ENCODE measurements at regions not wholly inside any gene's neighbourhood (a gene's known extent, or its start where the extent isn't known, plus 50 kb on each side); places are given as distances from the start of the nearest gene placed in this dataset.

GRCh38 chr20:52434041-52434425, 242.5 kb upstream of the ZFP64 start:
- no peaks in the 10 kb centered on the region for H3K36me3 ChIP-seq
- H3K4me1 ChIP-seq = no peaks in the 10 kb centered on the region
- no peak for DNase-seq

GRCh38 chr20:52433326-52434040, 241.9 kb upstream of the ZFP64 start:
- no peak overlapping the region for H3K4me3 ChIP-seq
- no peaks in the 10 kb centered on the region for H3K4me1 ChIP-seq
- no peaks in the 10 kb centered on the region for H3K27me3 ChIP-seq
- H3K9me3 ChIP-seq = no peaks in the 10 kb centered on the region
- H3K36me3 ChIP-seq = no peaks in the 10 kb centered on the region
- TF ChIP-seq POLR2A (IDR thresholded peaks at IDR 0.05) (no peak), CTCF (IDR thresholded peaks at IDR 0.05) (no peak)
- no peak overlapping the region for H3K27ac ChIP-seq
- no peak for DNase-seq

More at GRCh38 chr20:52434041-52434425, 242.5 kb upstream of the ZFP64 start:
- Histone ChIP-seq H3K27ac (no peak overlapping the region), H3K9me3 (no peaks in the 10 kb centered on the region), H3K27me3 (no peaks in the 10 kb centered on the region), H3K4me3 (no peak overlapping the region)
- TF ChIP-seq POLR2A (IDR thresholded peaks at IDR 0.05) = no peak

- Histone ChIP-seq H3K27me3 (no peaks in the 10 kb centered on the region), H3K9me3 (no peaks in the 10 kb centered on the region), H3K36me3 (no peaks in the 10 kb centered on the region), H3K4me1 (no peaks in the 10 kb centered on the region), H3K4me3 (no peak overlapping the region), H3K27ac (no peak overlapping the region)
- TF ChIP-seq CTCF (IDR thresholded peaks at IDR 0.05) (no peak), POLR2A (IDR thresholded peaks at IDR 0.05) (no peak)
- DNase-seq = no peak
Measured at GRCh38 chr20:52432740-52433139, 241.2 kb upstream of the ZFP64 start.

- no peaks in the 10 kb centered on the region for H3K9me3 ChIP-seq
- H3K4me1 ChIP-seq = no peaks in the 10 kb centered on the region
- H3K4me3 ChIP-seq = no peak overlapping the region
- TF ChIP-seq CTCF (IDR thresholded peaks at IDR 0.05) (no peak), POLR2A (IDR thresholded peaks at IDR 0.05) (no peak)
- H3K27me3 ChIP-seq = no peaks in the 10 kb centered on the region
- DNase-seq = no peak
- no peak overlapping the region for H3K27ac ChIP-seq
- no peaks in the 10 kb centered on the region for H3K36me3 ChIP-seq
Measured at GRCh38 chr20:52429029-52429428, 237.4 kb upstream of the ZFP64 start.

- TF ChIP-seq POLR2A (IDR thresholded peaks at IDR 0.05) = no peak
- no peak for TF ChIP-seq CTCF (IDR thresholded peaks at IDR 0.05)
- DNase-seq = no peak
- H3K4me1 ChIP-seq = no peaks in the 10 kb centered on the region
- H3K9me3 ChIP-seq = no peaks in the 10 kb centered on the region
- no peak overlapping the region for H3K27ac ChIP-seq
- no peaks in the 10 kb centered on the region for H3K36me3 ChIP-seq
- no peaks in the 10 kb centered on the region for H3K27me3 ChIP-seq
- no peak overlapping the region for H3K4me3 ChIP-seq
Measured at GRCh38 chr20:52427960-52428359, 236.4 kb upstream of the ZFP64 start.

GRCh38 chr20:52426856-52427255, 235.3 kb upstream of the ZFP64 start:
- Histone ChIP-seq H3K36me3 (no peaks in the 10 kb centered on the region), H3K27me3 (no peaks in the 10 kb centered on the region), H3K9me3 (no peaks in the 10 kb centered on the region), H3K4me1 (no peaks in the 10 kb centered on the region), H3K4me3 (no peak overlapping the region), H3K27ac (no peak overlapping the region)
- no peak for DNase-seq
- TF ChIP-seq POLR2A (IDR thresholded peaks at IDR 0.05) (no peak), CTCF (IDR thresholded peaks at IDR 0.05) (no peak)

Data from Peyer's patch (tissue), 4 donors.